ENCODE measurements at regions not wholly inside any gene's neighbourhood (a gene's known extent, or its start where the extent isn't known, plus 50 kb on each side); places are given as distances from the start of the nearest gene placed in this dataset.

- DNase-seq (ENCODE audit: low read depth in 2 of 2): no peak
These were observed 145.1 kb upstream of the ACTBL2 start for GRCh38 chr5:57627661-57628060.

GRCh38 chr5:57626703-57627102 is 144.1 kb upstream of the ACTBL2 start:
- DNase-seq (ENCODE audit: low read depth in 2 of 2): no peak

- DNase-seq (ENCODE audit: low read depth in 2 of 2): no peak
These were observed 139.0 kb upstream of the ACTBL2 start for GRCh38 chr5:57621624-57622023.

- DNase-seq (ENCODE audit: low read depth in 2 of 2): no peak
These were observed 136.3 kb upstream of the ACTBL2 start for GRCh38 chr5:57618767-57619381.

GRCh38 chr5:57613741-57614140 is 131.1 kb upstream of the ACTBL2 start:
- DNase-seq (ENCODE audit: low read depth in 2 of 2): no peak

DNA sequence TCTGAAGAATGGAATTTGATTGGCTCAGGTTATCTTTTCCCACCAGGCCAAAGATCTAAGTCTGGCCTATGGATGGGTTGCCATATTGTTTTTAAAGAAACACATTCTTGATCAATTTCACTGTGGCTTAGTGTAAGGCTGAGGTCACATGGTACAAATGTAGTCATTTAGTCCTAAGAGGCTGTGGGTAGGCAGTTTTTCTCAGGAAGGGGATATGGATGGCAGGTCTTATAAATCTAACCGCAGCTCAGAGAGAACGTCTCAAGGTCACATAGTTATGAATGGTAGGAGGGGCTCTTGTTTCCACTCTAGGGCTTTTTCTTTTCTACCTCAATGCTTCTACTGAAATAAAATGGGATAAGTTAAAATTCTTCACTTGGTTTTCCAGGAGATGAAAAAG is 128.6 kb upstream of the ACTBL2 start:
- no peak for DNase-seq (ENCODE audit: low read depth in 2 of 2)

- no peak for DNase-seq (ENCODE audit: low read depth in 2 of 2)
These were observed 125.9 kb upstream of the ACTBL2 start for GRCh38 chr5:57608542-57608941.

DNA sequence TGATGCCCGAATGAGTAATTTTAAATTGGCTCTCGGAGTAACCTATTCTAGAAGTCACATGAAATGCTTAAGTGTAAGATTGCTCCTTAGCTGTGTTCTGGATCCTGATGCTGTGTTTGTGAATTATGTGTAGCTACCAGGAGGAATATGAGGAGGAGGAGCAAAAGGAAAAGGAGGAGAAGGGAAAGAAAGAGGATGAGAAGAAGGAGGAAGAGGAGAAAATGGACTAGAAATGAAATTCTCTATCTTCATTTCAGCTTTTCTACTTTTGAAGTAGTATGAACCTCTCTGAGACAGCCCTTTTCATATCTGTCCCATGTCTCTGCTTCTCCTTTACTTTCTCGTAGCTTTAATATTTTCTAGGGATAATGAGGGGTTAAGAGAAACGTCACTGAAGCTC is 119.4 kb upstream of the ACTBL2 start:
- DNase-seq (ENCODE audit: low read depth in 2 of 2): no peak

GRCh38 chr5:57600321-57600720 is 117.7 kb upstream of the ACTBL2 start:
- DNase-seq (ENCODE audit: low read depth in 2 of 2): no peak

GRCh38 chr5:57598756-57599155 is 116.1 kb upstream of the ACTBL2 start:
- peak in 1 of 2 donors; percentile 11 for DNase-seq (ENCODE audit: low read depth in 2 of 2)

- no peak for DNase-seq (ENCODE audit: low read depth in 2 of 2)
These were observed 115.5 kb upstream of the ACTBL2 start for GRCh38 chr5:57598097-57598496.

DNA sequence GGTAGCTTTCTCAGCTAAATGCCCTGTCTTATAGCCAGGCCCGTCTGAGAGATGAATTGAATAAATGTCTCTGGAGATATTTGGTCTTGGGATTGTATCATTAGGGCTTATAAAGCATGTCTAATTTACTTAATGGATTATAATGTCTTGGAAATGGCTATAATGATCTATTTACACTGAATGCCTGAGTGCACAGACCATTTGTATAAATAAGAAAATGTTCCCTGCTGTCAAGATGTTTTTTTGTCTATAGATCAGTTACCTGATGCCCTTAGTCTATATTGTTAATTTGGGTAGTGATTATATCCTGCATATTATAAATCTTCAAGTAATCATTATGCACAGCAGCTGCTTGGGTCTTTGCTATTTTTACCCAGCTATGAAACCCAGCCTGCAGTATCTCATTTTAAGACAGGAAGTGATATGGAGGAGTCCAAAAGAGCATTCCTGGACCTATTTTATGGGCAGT is 112.9 kb upstream of the ACTBL2 start:
- DNase-seq (ENCODE audit: low read depth in 2 of 2): no peak

GRCh38 chr5:57594436-57594835 is 111.8 kb upstream of the ACTBL2 start:
- no peak for DNase-seq (ENCODE audit: low read depth in 2 of 2)

GRCh38 chr5:57592236-57592635 is 109.6 kb upstream of the ACTBL2 start:
- no peak for DNase-seq (ENCODE audit: low read depth in 2 of 2)

DNA sequence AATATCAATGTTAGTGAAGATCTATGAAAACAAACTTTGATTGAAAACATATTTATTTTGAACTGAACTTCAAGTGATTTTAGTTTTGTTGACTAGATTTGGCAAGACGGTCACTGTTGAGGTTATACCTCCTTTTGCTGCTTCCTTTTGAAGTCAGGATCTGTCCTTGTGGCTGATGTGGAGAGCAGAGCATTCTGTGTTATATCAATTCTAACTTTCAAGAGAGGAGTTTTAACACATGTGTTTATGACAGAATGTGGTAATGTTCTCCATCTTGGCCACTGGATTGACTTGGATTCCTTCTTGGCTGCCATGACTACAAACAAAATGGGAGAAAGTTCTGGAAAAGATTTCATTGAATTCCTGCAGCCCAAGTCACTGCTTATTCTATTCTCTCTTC is 104.0 kb upstream of the ACTBL2 start:
- no peak for DNase-seq (ENCODE audit: low read depth in 2 of 2)

DNA sequence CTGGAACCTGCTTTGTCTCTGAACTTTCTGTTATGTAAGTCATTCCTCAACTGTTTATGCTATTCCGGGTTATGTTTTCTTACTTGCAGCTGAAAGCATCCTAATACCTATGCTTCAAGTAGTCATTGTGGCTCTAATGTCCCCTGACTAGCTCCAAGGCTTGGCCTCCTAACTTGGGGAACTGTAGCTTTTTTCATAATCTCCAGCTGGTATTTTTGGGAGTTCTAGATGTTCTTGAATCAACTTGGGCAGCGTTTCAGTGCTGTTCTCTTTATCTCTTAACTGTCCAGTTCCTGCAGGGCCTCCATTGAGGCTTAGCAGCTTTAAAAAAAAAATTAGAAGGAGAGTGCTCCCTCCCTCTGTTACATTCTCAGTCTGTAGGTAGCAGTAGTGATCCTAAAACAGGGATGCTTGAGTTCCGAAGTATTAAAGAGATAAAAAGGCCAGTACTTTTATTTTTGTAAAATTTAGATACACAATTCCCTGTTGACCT is 100.0 kb upstream of the ACTBL2 start:
- DNase-seq (ENCODE audit: low read depth in 2 of 2): no peak

GRCh38 chr5:57581772-57582171 is 99.2 kb upstream of the ACTBL2 start:
- DNase-seq (ENCODE audit: low read depth in 2 of 2): no peak

DNA sequence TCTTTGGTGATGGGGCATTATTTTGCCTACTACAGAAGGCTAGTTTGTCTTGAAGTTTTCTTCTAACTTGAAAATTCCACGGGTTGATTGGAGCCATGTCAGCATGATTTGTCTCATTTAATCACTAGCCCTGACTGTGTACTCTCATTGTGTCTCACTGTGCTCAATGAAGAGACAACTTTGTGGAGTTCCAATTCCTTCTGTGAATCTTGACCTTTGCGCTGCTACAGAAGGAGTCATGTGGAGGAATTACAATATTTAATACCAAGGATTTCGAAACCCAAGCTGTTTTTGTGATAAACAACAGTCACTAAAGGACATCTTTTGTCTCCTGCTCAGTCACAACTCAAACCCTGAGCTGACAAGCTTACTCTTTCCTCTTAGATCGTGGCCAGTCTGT is 98.6 kb upstream of the ACTBL2 start:
- no peak for DNase-seq (ENCODE audit: low read depth in 2 of 2)

DNA sequence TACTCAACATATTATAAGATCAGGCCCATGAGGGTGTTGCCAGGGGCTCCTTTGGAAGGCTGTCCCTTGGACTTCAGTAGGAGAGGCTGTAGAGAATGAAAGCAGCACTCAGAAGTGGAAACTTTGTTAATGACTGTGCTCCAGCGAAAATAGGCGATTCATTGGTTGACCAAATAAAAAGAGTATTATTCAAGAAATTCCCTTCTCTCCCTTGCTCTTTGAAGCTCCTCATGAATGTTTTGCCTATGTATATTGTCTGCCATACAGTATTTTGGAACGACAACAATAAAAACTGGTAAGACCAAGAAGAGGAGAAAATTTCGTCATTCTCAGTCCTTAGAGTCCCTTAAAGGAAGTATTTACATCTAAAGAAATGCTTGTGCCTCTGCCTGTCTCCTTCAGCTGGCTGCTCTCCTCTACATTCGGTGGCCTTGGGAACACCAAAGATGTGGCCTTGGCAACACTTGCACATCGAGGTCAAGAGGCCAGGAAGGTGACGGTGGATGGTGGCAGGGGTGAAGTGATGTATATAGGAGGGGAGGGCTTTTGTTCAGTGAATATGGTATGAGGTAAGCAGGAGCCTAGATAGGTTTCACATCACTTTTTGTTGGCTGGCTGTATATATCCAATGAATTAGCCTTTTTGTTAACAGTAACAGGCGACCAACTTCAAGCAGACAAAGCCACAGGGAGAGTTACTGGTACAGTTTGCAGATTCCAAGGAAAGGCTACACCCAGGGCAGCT is 95.0 kb upstream of the ACTBL2 start:
- DNase-seq (ENCODE audit: low read depth in 2 of 2): no peak

DNA sequence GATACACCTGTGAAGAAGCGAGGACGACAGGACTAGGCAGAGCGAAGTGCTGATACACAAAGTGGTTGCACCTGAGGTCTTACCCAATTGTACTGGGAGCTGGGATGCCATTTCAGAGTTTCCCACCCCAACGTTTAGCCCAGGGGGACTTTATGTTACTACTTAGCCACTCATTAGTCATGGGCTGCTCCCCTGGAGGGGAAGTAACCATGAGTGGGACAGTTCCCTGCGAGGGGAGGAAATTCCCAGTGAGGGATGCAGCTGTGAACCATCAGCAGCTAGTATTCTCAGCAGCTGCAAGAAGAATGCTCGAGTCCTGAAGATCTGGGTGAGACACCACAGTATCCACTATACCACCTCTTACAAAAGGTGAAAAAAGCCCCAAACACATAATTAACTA is 93.7 kb upstream of the ACTBL2 start:
- no peak for DNase-seq (ENCODE audit: low read depth in 2 of 2)

GRCh38 chr5:57575839-57576238 is 93.2 kb upstream of the ACTBL2 start:
- DNase-seq (ENCODE audit: low read depth in 2 of 2): no peak

GRCh38 chr5:57572461-57572860 is 89.8 kb upstream of the ACTBL2 start:
- no peak for DNase-seq (ENCODE audit: low read depth in 2 of 2)

- DNase-seq (ENCODE audit: low read depth in 2 of 2): no peak
These were observed 87.0 kb upstream of the ACTBL2 start for GRCh38 chr5:57569601-57570000.
